Fibroblast of mammary gland (primary cell): ENCODE measurements at regions not wholly inside any gene's neighbourhood (a gene's known extent, or its start where the extent isn't known, plus 50 kb on each side); places are given as distances from the start of the nearest gene placed in this dataset.
A peak's percentile ranks its signal among the peaks of the same experiment; 100 is the strongest.

ENCODE experiments used
- DNase-seq: peaks from one replicate; pipeline ENCODE4 v3.0.0-alpha.2; 2010; ENCODE audit warnings: low read depth
- H3K4me3 ChIP-seq: 2 replicates; pipeline ENCODE4 v1.5.1; 2011; ENCODE audit warnings: low read depth, mild to moderate bottlenecking, low read length, moderate library complexity; ENCODE audit not compliant: control insufficient read depth
- CTCF ChIP-seq: conservative IDR thresholded peaks from 2 replicates; pipeline ENCODE4 v1.5.1; 2011; ENCODE audit warnings: low read depth, low read length, inconsistent platforms; ENCODE audit not compliant: control insufficient read depth, insufficient read depth

- no peak overlapping the region for H3K4me3 ChIP-seq
- no peak for TF ChIP-seq CTCF
- no peak for DNase-seq
These were observed 542.6 kb downstream of the ZEB2 start for GRCh38 chr2:143977356-143977755.

- DNase-seq = no peak
- no peak for TF ChIP-seq CTCF
- H3K4me3 ChIP-seq = no peak overlapping the region
These were observed 544.7 kb downstream of the ZEB2 start for GRCh38 chr2:143975216-143975615.

- no peak overlapping the region for H3K4me3 ChIP-seq
- peak; percentile 67 for DNase-seq
- TF ChIP-seq CTCF = no peak
These were observed 545.7 kb downstream of the ZEB2 start for GRCh38 chr2:143974262-143974661.

- TF ChIP-seq CTCF = no peak
- no peak for DNase-seq
- no peak overlapping the region for H3K4me3 ChIP-seq
These were observed 551.1 kb downstream of the ZEB2 start for GRCh38 chr2:143968860-143969259.

GRCh38 chr2:143968360-143968759 lies 551.6 kb downstream of the ZEB2 start:
- H3K4me3 ChIP-seq = no peak overlapping the region
- no peak for DNase-seq
- TF ChIP-seq CTCF = no peak

- no peak for DNase-seq
- TF ChIP-seq CTCF = no peak
- no peak overlapping the region for H3K4me3 ChIP-seq
These were observed 554.3 kb downstream of the ZEB2 start for GRCh38 chr2:143965493-143966164.

GRCh38 chr2:143964891-143965290 lies 555.0 kb downstream of the ZEB2 start:
- no peak for TF ChIP-seq CTCF
- DNase-seq = no peak
- no peak overlapping the region for H3K4me3 ChIP-seq
